ENCODE measurements at regions not wholly inside any gene's neighbourhood (a gene's known extent, or its start where the extent isn't known, plus 50 kb on each side); places are given as distances from the start of the nearest gene placed in this dataset.

- Histone ChIP-seq H3K4me2 (ENCODE audit: low read length) (no peak overlapping the region), H3K4me3 (ENCODE audit: low read length) (no peak overlapping the region), H3K36me3 (ENCODE audit: insufficient read depth, low read length) (no peaks in the 10 kb centered on the region), H3K27ac (ENCODE audit: low read length) (no peak overlapping the region), H3K79me2 (replicated peaks; ENCODE audit: insufficient read depth, low read length) (peaks cover 2% of the 10 kb centered on the region), H3K9ac (ENCODE audit: low read length) (no peak overlapping the region), H3F3A (ENCODE audit: insufficient read depth, low read length, poor library complexity, severe bottlenecking) (no peaks in the 10 kb centered on the region), H3K9me2 (ENCODE audit: insufficient read depth, low read length) (no peaks in the 10 kb centered on the region), H3K27me3 (ENCODE audit: insufficient read depth, low read depth, low read length) (no peaks in the 10 kb centered on the region), H2AFZ (ENCODE audit: low read depth, low read length) (no peak overlapping the region), H3K9me3 (ENCODE audit: low read length) (no peaks in the 10 kb centered on the region), H4K20me1 (ENCODE audit: insufficient read depth) (peaks cover 9% of the 10 kb centered on the region)
- TF ChIP-seq CTCF (IDR thresholded peaks at IDR 0.05; ENCODE audit: poor library complexity, severe bottlenecking) (no peak), REST (IDR thresholded peaks at IDR 0.05; ENCODE audit: borderline replicate concordance) (no peak), RAD21 (conservative IDR thresholded peaks at IDR 0.05) (no peak), MXI1 (conservative IDR thresholded peaks at IDR 0.05; ENCODE audit: poor library complexity, severe bottlenecking) (no peak), EP300 (conservative IDR thresholded peaks at IDR 0.05; ENCODE audit: poor library complexity, severe bottlenecking) (no peak), SMC3 (conservative IDR thresholded peaks at IDR 0.05; ENCODE audit: poor library complexity) (no peak), EZH2 (IDR thresholded peaks at IDR 0.05; ENCODE audit: borderline replicate concordance, insufficient read depth, low read length, poor library complexity, severe bottlenecking) (no peak), POLR2AphosphoS5 (IDR thresholded peaks at IDR 0.05) (no peak)
Observed at GRCh38 chr11:70607561-70607960, 209.2 kb downstream of the CTTN start.

- no peak for TF ChIP-seq EZH2 (IDR thresholded peaks at IDR 0.05; ENCODE audit: borderline replicate concordance, insufficient read depth, low read length, poor library complexity, severe bottlenecking)
- TF ChIP-seq EP300 (conservative IDR thresholded peaks at IDR 0.05; ENCODE audit: poor library complexity, severe bottlenecking): no peak
- no peak for TF ChIP-seq SMC3 (conservative IDR thresholded peaks at IDR 0.05; ENCODE audit: poor library complexity)
- no peak for TF ChIP-seq RAD21 (conservative IDR thresholded peaks at IDR 0.05)
- TF ChIP-seq CTCF (IDR thresholded peaks at IDR 0.05; ENCODE audit: poor library complexity, severe bottlenecking): no peak
- no peak for TF ChIP-seq MXI1 (conservative IDR thresholded peaks at IDR 0.05; ENCODE audit: poor library complexity, severe bottlenecking)
- TF ChIP-seq POLR2AphosphoS5 (IDR thresholded peaks at IDR 0.05): no peak
- no peak for TF ChIP-seq TAF1 (IDR thresholded peaks at IDR 0.05; ENCODE audit: low read depth)
- no peak for TF ChIP-seq REST (IDR thresholded peaks at IDR 0.05; ENCODE audit: borderline replicate concordance)
- Histone ChIP-seq H3K36me3 (ENCODE audit: insufficient read depth, low read length) (no peaks in the 10 kb centered on the region), H3K4me3 (ENCODE audit: low read length) (no peak overlapping the region), H3K27ac (ENCODE audit: low read length) (no peak overlapping the region), H3K27me3 (ENCODE audit: insufficient read depth, low read depth, low read length) (no peaks in the 10 kb centered on the region), H4K20me1 (ENCODE audit: insufficient read depth) (peaks cover 9% of the 10 kb centered on the region), H3K9me2 (ENCODE audit: insufficient read depth, low read length) (no peaks in the 10 kb centered on the region), H3K4me2 (ENCODE audit: low read length) (no peak overlapping the region), H2AFZ (ENCODE audit: low read depth, low read length) (no peak overlapping the region), H3F3A (ENCODE audit: insufficient read depth, low read length, poor library complexity, severe bottlenecking) (no peaks in the 10 kb centered on the region), H3K79me2 (replicated peaks; ENCODE audit: insufficient read depth, low read length) (peaks cover 2% of the 10 kb centered on the region), H3K9me3 (ENCODE audit: low read length) (no peaks in the 10 kb centered on the region), H3K9ac (ENCODE audit: low read length) (no peak overlapping the region)
Observed at GRCh38 chr11:70608568-70609470, 210.5 kb downstream of the CTTN start.
